Activated naive CD8-positive, alpha-beta T cell (primary cell): ENCODE measurements at regions not wholly inside any gene's neighbourhood (a gene's known extent, or its start where the extent isn't known, plus 50 kb on each side); places are given as distances from the start of the nearest gene placed in this dataset.

Source experiments
- H3K27ac Mint-ChIP-seq: one replicate; pipeline ENCODE4 v1.8.0; 2021; ENCODE audit warnings: mixed read lengths
- H3K27me3 Mint-ChIP-seq: one replicate; pipeline ENCODE4 v1.8.0; 2021; ENCODE audit warnings: mixed read lengths
- H3K36me3 Mint-ChIP-seq: one replicate; pipeline ENCODE4 v1.8.0; 2021; ENCODE audit warnings: mixed read lengths
- H3K4me1 Mint-ChIP-seq: one replicate; pipeline ENCODE4 v1.8.0; 2021; ENCODE audit warnings: low read depth, mixed read lengths
- H3K4me3 Mint-ChIP-seq: one replicate; pipeline ENCODE4 v1.8.0; 2021; ENCODE audit warnings: mild to moderate bottlenecking, mixed read lengths
- H3K9me3 Mint-ChIP-seq: one replicate; pipeline ENCODE4 v1.8.0; 2021; ENCODE audit warnings: low read depth, mixed read lengths

DNA sequence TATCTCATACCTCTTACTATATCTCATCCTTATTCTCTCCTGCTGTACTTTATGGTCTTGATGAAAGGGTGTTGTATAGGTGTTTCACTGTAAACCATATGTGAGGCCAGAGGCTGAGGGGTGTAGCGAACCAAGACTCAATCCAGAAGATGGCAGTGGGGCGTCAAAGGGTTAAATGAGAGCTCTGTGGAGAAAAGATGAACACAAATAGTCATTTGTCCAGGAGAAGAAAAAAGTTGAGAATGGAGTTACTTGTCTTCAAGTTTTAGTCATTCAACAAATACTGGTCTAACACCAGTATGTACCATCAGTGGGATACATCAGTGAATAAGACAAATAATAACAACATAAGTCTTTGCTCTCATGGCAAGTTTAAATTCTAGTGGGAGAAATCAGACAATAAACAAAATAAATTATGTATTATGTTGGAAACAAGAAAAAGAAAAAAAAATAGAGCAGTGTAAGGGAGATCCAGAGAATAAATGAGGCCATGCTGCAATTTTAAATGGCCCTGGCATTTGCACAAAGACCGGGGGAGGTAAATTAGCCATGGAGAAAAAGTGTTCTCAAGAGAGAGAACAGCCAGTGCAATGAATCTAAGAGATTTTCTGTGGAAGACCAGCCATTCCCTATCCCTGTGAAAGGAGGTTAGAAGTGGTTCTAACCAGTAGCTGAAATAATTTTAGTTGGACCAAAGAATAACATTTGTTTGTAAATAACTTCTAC lies 77.0 kb upstream of the UMPS start:
- H3K4me1 Mint-ChIP-seq, result peaks cover 15% of the 10 kb centered on the region
- no peak overlapping the region for H3K27ac Mint-ChIP-seq
- no peak overlapping the region for H3K4me3 Mint-ChIP-seq
- peaks cover 3% of the 10 kb centered on the region for H3K36me3 Mint-ChIP-seq
- peaks cover 2% of the 10 kb centered on the region for H3K27me3 Mint-ChIP-seq
- H3K9me3 Mint-ChIP-seq, result no peaks in the 10 kb centered on the region

DNA sequence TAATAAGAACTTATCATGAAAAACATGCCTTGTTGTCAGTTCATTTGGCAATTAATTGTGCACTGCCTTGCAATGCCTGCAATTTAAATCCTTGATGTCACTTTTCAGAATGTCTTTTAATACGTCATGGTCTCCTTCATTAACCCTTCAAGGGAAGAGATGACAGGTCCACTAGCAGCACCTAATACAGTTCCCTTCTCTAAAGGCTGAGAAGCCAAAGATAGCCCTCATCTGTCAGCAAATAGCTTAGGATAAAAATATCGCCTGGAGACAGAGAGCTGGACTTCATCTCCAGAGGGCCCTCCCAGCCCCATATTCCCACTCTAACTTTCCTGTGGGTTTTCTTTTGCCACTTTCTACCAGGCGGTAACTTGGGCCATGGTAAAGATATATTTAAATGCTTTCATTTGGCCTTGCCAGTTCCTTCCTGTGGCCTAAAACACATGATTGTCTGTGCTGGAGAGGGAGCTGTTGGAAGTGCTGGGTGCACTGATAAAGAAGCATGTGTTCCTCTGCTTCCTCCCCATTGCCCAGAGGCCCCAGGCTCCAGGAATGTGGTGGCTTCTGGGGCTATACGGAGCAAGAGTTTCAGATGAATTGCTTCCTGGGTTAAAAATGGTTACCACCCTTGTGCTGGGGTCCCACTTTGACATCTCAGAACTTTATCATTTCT lies 76.3 kb upstream of the UMPS start:
- H3K27ac Mint-ChIP-seq, result no peak overlapping the region
- peaks cover 15% of the 10 kb centered on the region for H3K4me1 Mint-ChIP-seq
- H3K27me3 Mint-ChIP-seq, result peaks cover 2% of the 10 kb centered on the region
- H3K4me3 Mint-ChIP-seq, result no peak overlapping the region
- H3K9me3 Mint-ChIP-seq, result no peaks in the 10 kb centered on the region
- peaks cover 3% of the 10 kb centered on the region for H3K36me3 Mint-ChIP-seq

DNA sequence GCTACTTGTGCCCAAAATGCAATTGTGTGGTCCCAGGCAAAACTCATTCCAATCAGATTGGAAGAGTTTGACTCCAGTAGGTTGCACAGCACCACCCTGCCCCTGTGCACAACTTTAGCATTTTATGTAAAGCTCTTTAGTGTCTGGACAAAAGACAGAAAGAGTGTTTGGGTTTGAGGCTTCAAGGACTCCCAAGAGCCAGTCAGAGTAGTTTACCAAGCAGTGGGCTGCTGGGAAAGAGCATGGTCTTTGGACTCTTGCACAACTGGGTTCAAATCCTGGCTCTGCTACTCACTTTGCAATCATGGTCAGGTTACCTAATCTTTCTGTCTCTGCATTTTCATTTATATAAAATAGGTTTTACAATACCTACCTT lies 75.8 kb upstream of the UMPS start:
- Mint-ChIP-seq H3K4me1 (peaks cover 15% of the 10 kb centered on the region), H3K4me3 (no peak overlapping the region), H3K27ac (no peak overlapping the region), H3K36me3 (peaks cover 3% of the 10 kb centered on the region), H3K27me3 (peaks cover 2% of the 10 kb centered on the region), H3K9me3 (no peaks in the 10 kb centered on the region)

DNA sequence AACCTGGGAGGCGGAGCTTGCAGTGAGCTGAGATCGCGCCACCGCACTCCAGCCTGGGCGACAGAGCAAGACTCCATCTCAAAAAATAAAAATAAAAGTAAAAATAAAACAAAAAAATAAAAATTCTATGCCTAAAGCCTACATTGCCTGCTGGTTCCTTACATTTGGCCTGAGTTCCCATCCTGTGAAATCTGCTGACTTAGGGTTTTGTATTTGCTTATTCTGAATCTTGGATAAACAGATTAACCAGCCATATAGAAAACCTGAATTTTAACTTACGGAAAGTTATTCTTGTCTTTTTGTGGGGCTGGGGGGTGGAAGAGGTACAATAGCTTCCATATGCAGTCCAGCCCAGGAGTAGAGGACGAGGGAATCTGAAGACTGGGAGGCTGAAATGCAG lies 73.7 kb upstream of the UMPS start:
- Mint-ChIP-seq H3K4me3 (no peak overlapping the region), H3K27ac (no peak overlapping the region), H3K36me3 (peaks cover 3% of the 10 kb centered on the region), H3K27me3 (peaks cover 2% of the 10 kb centered on the region), H3K9me3 (no peaks in the 10 kb centered on the region), H3K4me1 (peaks cover 4% of the 10 kb centered on the region)

DNA sequence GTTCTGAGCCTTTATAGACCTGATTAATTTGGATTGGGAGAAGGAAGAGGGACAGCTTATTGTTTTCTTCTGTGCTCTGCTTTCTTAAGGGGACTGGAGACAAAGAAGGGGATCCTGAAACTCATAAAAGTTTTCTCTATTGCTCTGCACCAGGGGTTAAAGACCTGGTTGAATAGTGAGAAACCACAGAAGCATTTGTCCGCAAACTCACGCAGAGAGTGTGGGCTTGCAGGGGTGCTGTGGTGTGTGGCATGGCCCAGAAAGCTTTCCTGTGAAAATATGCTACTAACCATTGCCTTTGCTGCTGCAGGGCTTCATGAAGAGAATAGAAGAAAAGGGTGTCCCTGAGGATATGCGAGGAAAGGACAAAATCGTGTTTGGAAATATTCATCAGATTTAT lies 73.1 kb upstream of the UMPS start:
- peaks cover 3% of the 10 kb centered on the region for H3K36me3 Mint-ChIP-seq
- H3K4me3 Mint-ChIP-seq, result no peak overlapping the region
- H3K9me3 Mint-ChIP-seq, result no peaks in the 10 kb centered on the region
- H3K4me1 Mint-ChIP-seq, result peaks cover 2% of the 10 kb centered on the region
- peaks cover 2% of the 10 kb centered on the region for H3K27me3 Mint-ChIP-seq
- no peak overlapping the region for H3K27ac Mint-ChIP-seq

DNA sequence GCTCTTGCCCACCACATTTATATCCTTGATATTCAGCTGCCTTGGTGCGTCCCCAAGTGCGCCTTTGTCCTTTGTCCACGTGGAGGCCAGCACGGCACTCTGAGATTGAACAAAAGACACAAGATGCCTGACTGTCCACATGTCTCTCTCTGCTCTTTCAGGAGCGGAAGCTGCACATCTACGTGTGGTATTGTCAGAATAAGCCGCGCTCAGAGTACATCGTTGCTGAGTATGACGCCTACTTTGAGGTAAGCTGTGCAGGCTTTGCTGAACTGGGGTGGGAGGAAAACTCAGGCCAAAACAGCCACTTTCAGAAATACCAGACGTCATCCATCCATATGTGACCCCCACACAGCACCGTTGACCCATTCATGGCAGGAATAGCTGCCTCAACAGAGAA lies 72.0 kb upstream of the UMPS start:
- Mint-ChIP-seq H3K4me3 (no peak overlapping the region), H3K9me3 (no peaks in the 10 kb centered on the region), H3K27me3 (no peaks in the 10 kb centered on the region), H3K27ac (no peak overlapping the region), H3K36me3 (no peaks in the 10 kb centered on the region), H3K4me1 (peaks cover 2% of the 10 kb centered on the region)

DNA sequence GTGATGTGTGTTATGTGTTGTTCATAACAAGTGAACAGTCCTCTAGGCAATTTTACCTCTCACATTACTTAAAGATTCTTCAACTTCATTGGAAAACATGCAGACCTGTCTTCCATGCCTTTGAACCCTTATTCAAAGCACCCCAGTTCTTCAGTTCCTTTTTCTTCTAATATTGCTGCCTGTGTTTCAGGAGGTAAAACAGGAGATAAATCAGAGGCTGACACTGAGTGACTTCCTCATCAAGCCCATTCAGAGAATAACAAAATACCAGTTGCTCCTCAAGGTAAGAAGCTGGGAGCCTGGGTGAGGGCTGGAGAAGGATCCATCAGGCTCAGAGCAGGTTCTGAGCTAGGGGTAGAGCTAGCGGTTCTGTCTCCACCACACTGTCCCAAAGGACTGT lies 71.1 kb upstream of the UMPS start:
- Mint-ChIP-seq H3K9me3 (no peaks in the 10 kb centered on the region), H3K27me3 (peaks cover 4% of the 10 kb centered on the region), H3K36me3 (no peaks in the 10 kb centered on the region), H3K27ac (no peak overlapping the region), H3K4me1 (peaks cover 2% of the 10 kb centered on the region), H3K4me3 (no peak overlapping the region)

DNA sequence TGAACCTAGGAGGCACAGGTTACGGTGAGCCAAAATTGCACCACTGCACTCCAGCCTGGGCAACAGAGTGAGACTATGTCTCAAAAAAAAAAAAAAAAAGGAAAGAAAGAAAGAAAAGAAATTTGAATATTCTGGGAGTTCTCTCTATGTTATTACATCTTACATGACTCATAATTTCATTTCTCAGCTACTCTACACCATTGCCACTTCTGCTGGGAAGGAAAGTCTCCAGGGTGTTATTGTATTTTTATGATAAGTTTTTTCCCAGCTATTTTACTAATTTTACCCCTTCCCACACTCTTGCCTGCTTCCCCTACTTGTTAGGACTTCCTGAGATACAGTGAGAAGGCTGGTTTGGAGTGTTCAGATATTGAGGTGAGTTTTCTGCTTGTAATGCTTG lies 69.7 kb upstream of the UMPS start:
- Mint-ChIP-seq H3K27ac (no peak overlapping the region), H3K27me3 (peaks cover 4% of the 10 kb centered on the region), H3K4me3 (no peak overlapping the region), H3K9me3 (no peaks in the 10 kb centered on the region), H3K36me3 (no peaks in the 10 kb centered on the region), H3K4me1 (peaks cover 2% of the 10 kb centered on the region)

DNA sequence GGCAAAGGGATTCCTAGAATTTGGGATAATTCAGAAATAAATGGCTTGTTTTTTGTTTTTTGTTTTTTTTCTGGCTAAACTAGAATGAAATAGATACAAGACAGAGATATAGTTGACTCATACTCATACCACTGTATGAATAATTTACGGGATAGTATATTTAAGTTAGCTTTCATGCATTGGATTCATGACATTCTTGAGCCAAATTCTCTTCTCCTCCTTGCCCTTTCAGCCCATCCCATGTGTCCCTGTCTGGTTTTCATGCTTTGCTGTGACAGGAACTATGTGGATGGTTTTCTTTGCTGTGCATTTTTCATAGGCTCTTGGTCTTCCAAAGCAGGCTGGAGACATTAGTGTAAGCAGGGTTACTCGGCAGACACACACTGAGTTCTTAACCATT lies 66.6 kb upstream of the UMPS start:
- Mint-ChIP-seq H3K4me3 (no peak overlapping the region), H3K4me1 (peaks cover 2% of the 10 kb centered on the region), H3K9me3 (no peaks in the 10 kb centered on the region), H3K27ac (no peak overlapping the region), H3K36me3 (no peaks in the 10 kb centered on the region), H3K27me3 (peaks cover 4% of the 10 kb centered on the region)

DNA sequence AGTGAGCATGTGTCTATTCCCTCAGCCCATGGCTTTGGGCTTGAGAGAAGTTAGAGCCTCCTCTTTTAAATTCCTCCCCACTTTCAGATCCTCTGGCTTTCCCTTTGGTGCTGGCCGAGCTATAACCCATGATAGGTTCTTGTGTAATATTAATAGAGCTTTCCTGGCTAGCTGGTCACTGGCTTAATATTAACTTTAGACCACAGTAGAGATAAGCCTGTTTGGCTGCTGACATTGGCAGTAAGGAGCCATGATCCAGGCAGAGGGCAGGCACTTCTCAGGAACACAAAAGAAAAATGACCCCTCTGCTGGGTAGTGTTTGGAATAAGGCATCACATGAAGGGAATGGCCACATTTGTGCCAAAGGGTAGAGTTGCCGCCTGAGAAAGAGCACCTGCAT lies 65.4 kb upstream of the UMPS start:
- Mint-ChIP-seq H3K36me3 (no peaks in the 10 kb centered on the region), H3K4me3 (no peak overlapping the region), H3K27me3 (peaks cover 4% of the 10 kb centered on the region), H3K27ac (no peak overlapping the region), H3K4me1 (peaks cover 2% of the 10 kb centered on the region), H3K9me3 (no peaks in the 10 kb centered on the region)

DNA sequence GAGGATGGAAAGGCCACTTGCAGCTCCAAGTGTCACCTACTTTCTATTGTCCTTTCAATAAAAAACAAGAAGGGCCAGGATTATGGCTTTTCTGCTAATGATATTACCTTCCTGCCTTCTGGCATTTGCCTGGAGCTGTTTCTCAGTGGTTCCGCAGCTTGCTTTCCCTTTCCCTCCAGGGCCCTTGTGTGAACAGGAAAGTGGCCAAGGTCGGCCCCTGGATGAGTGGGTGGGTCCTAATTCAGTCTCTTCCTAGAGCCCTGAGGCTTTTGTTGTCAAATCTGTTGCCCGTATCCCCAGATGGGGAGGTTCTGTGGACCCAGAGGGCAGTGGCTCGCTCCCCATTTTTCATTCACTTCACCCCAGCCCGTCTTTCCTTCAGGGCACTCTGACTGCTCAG lies 64.2 kb upstream of the UMPS start:
- Mint-ChIP-seq H3K4me3 (no peak overlapping the region), H3K4me1 (peaks cover 5% of the 10 kb centered on the region), H3K27ac (no peak overlapping the region), H3K36me3 (peaks cover 5% of the 10 kb centered on the region), H3K9me3 (peaks cover 6% of the 10 kb centered on the region), H3K27me3 (peaks cover 4% of the 10 kb centered on the region)

DNA sequence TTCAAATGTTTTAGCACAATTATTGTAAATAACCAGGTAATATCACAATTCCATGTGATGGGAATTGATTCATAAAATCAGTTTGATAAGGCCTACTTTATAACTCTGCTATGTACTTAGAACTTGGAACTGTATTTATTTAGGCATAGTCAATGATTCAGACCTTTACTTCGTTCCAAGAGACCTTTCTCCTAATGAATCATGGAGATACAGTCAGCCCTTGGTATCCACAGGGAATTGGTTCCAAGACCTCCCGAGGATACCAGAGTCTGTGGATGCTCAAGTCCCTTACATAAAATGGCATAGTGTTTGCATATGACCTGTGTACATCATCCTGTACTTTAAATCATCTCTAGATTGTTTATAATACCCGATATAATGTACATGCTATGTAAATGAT lies 60.8 kb upstream of the UMPS start:
- Mint-ChIP-seq H3K9me3 (peaks cover 10% of the 10 kb centered on the region), H3K4me3 (no peak overlapping the region), H3K36me3 (peaks cover 13% of the 10 kb centered on the region), H3K4me1 (peaks cover 13% of the 10 kb centered on the region), H3K27me3 (no peaks in the 10 kb centered on the region), H3K27ac (no peak overlapping the region)

DNA sequence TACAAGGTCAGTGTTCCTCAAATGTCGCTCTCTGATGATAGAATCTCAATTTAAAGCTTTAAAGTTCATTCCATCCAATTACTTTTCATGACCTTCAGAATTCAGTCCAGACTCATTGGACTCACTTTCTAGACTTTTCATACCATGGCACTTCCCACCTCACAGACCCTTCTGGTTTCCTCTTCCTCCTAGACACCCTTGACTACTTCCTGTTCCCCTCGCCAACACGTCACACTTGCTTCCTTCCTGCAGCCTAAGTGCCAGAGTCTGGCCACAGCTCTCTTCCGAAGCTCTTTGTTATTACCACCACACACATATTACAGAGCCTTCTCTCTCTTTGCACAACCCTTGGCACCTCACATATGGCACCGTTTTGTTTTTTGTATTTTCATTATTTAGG lies 59.1 kb upstream of the UMPS start:
- H3K27ac Mint-ChIP-seq, result peak overlapping the region; percentile 83
- peaks cover 13% of the 10 kb centered on the region for H3K4me1 Mint-ChIP-seq
- peaks cover 15% of the 10 kb centered on the region for H3K36me3 Mint-ChIP-seq
- H3K27me3 Mint-ChIP-seq, result no peaks in the 10 kb centered on the region
- H3K4me3 Mint-ChIP-seq, result peak overlapping the region; percentile 58
- H3K9me3 Mint-ChIP-seq, result peaks cover 10% of the 10 kb centered on the region

DNA sequence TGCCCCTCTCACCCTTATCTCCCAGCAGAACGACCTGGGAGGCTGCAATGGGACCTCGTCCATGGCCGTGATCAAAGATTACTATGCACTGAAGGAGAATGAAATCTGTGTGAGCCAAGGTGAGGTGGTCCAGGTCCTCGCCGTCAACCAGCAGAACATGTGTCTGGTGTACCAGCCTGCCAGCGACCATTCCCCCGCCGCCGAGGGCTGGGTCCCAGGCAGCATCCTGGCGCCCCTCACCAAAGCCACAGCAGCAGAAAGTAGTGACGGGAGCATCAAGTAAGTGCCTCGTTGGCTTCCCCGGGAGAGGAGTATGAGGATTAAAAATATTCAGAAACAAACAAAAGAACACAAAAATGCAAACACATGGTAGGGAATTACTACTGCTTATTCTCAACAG lies 55.9 kb upstream of the UMPS start:
- Mint-ChIP-seq H3K9me3 (peaks cover 10% of the 10 kb centered on the region), H3K36me3 (peaks cover 17% of the 10 kb centered on the region), H3K4me1 (peaks cover 13% of the 10 kb centered on the region), H3K27ac (no peak overlapping the region), H3K27me3 (no peaks in the 10 kb centered on the region), H3K4me3 (no peak overlapping the region)

DNA sequence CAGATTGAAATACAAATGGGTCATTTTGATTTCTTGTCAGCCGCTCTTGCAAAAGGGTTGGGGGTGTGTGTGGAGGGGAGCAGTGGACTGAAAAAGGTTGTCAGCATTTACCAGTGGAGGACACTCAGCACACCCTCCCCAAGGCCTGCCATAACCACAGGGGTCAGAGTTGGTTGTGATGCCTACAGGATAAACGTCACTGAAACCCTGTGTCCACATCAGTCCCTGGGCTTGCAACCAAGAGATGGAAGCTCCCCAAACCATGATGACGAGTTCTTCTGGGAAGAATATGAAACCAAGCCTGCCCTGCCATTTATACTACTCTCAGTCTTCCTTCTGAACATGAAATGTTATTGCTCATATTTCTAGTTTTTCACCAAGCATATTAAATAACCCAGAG lies 54.0 kb upstream of the UMPS start:
- H3K4me3 Mint-ChIP-seq, result no peak overlapping the region
- H3K27me3 Mint-ChIP-seq, result no peaks in the 10 kb centered on the region
- H3K9me3 Mint-ChIP-seq, result peaks cover 2% of the 10 kb centered on the region
- H3K36me3 Mint-ChIP-seq, result peaks cover 11% of the 10 kb centered on the region
- H3K4me1 Mint-ChIP-seq, result peaks cover 6% of the 10 kb centered on the region
- no peak overlapping the region for H3K27ac Mint-ChIP-seq
